ENCODE measurements at regions not wholly inside any gene's neighbourhood (a gene's known extent, or its start where the extent isn't known, plus 50 kb on each side); places are given as distances from the start of the nearest gene placed in this dataset.

GRCh38 chr6:28709478-28710349, 184.0 kb downstream of the GPX5 start:
- DNase-seq, result no peak

- DNase-seq, result peak in 1 of 2 experiments; percentile 52
Observed at GRCh38 chr6:28710466-28711191, 184.9 kb downstream of the GPX5 start.

- no peak for DNase-seq
Observed at GRCh38 chr6:28711325-28711724, 185.6 kb downstream of the GPX5 start.

- DNase-seq, result no peak
Observed at GRCh38 chr6:28711788-28712341, 186.2 kb downstream of the GPX5 start.

GRCh38 chr6:28712982-28713381, 187.3 kb downstream of the GPX5 start:
- no peak for DNase-seq

GRCh38 chr6:28719275-28719940, 193.7 kb downstream of the GPX5 start:
- peak in 1 of 2 experiments; percentile 34 for DNase-seq

- DNase-seq, result no peak
Observed at GRCh38 chr6:28720357-28721231, 194.9 kb downstream of the GPX5 start.

GRCh38 chr6:28721372-28721771, 195.7 kb downstream of the GPX5 start:
- DNase-seq, result no peak

GRCh38 chr6:28724395-28724794, 198.7 kb downstream of the GPX5 start:
- DNase-seq, result no peak

- no peak for DNase-seq
Observed at GRCh38 chr6:28725274-28725809, 198.4 kb downstream of the TRIM27 start.

GRCh38 chr6:28725890-28726348, 197.9 kb downstream of the TRIM27 start:
- peak in 1 of 2 experiments; percentile 51 for DNase-seq

GRCh38 chr6:28726569-28727309, 197.0 kb downstream of the TRIM27 start:
- no peak for DNase-seq

GRCh38 chr6:28727559-28728211, 196.1 kb downstream of the TRIM27 start:
- no peak for DNase-seq

- no peak for DNase-seq
Observed at GRCh38 chr6:28729501-28730402, 194.0 kb downstream of the TRIM27 start.

- DNase-seq, result no peak
Observed at GRCh38 chr6:28732052-28732451, 191.7 kb downstream of the TRIM27 start.

- no peak for DNase-seq
Observed at GRCh38 chr6:28734443-28734959, 189.3 kb downstream of the TRIM27 start.

- DNase-seq, result no peak
Observed at GRCh38 chr6:28736121-28736520, 187.7 kb downstream of the TRIM27 start.

- DNase-seq, result no peak
Observed at GRCh38 chr6:28737750-28738395, 185.9 kb downstream of the TRIM27 start.

- no peak for DNase-seq
Observed at GRCh38 chr6:28738396-28738765, 185.4 kb downstream of the TRIM27 start.
